SIG-M5 treated with dmso at 0.1 percent for 504 hours (cell line): ENCODE measurements at regions not wholly inside any gene's neighbourhood (a gene's known extent, or its start where the extent isn't known, plus 50 kb on each side); places are given as distances from the start of the nearest gene placed in this dataset.
"Not testable (repeated sequence)": the region's sequence is repeated elsewhere in the genome, so short reads cannot be mapped to it uniquely, and the experiment has no call there.

Experiments
- DNase-seq: peaks from one replicate; lab custom pipeline; 2025; ENCODE audit not compliant: unreplicated experiment; lab: John Stamatoyannopoulos, UW

- no peak for DNase-seq
Measured at GRCh38 chr6:81565071-81565470, 187.4 kb downstream of the TENT5A start.

GRCh38 chr6:81564470-81565068, 187.9 kb downstream of the TENT5A start:
- no peak for DNase-seq

- no peak for DNase-seq
Measured at GRCh38 chr6:81562169-81562568, 190.3 kb downstream of the TENT5A start.

- DNase-seq, result no peak
Measured at GRCh38 chr6:81561731-81562130, 190.8 kb downstream of the TENT5A start.

- no peak for DNase-seq
Measured at GRCh38 chr6:81561071-81561564, 191.4 kb downstream of the TENT5A start.

- no peak for DNase-seq
Measured at GRCh38 chr6:81557811-81558210, 194.7 kb downstream of the TENT5A start.

- DNase-seq, result no peak
Measured at GRCh38 chr6:81556551-81556950, 195.9 kb downstream of the TENT5A start.

- no peak for DNase-seq
Measured at GRCh38 chr6:81553216-81553615, 199.3 kb downstream of the TENT5A start.

- DNase-seq, result no peak
Measured at GRCh38 chr6:81552644-81553043, 199.8 kb downstream of the TENT5A start.

- no peak for DNase-seq
Measured at GRCh38 chr6:81547149-81547548, 205.3 kb downstream of the TENT5A start.

GRCh38 chr6:81534934-81535465, 217.5 kb downstream of the TENT5A start:
- no peak for DNase-seq

- DNase-seq, result no peak
Measured at GRCh38 chr6:81531869-81532561, 220.5 kb downstream of the TENT5A start.

GRCh38 chr6:81517455-81517854, 235.0 kb downstream of the TENT5A start:
- DNase-seq, result no peak

GRCh38 chr6:81515562-81516453, 236.7 kb downstream of the TENT5A start:
- DNase-seq, result no peak

- not testable (repeated sequence) for DNase-seq
Measured at GRCh38 chr6:81514195-81514594, 238.3 kb downstream of the TENT5A start.

GRCh38 chr6:81511423-81511822, 241.1 kb downstream of the TENT5A start:
- no peak for DNase-seq

- DNase-seq, result no peak
Measured at GRCh38 chr6:81495999-81496398, 256.5 kb downstream of the TENT5A start.

GRCh38 chr6:81491454-81492101, 260.9 kb downstream of the TENT5A start:
- DNase-seq, result no peak

- DNase-seq, result no peak
Measured at GRCh38 chr6:81487489-81487888, 265.0 kb downstream of the TENT5A start.

- no peak for DNase-seq
Measured at GRCh38 chr6:81486234-81486633, 266.2 kb downstream of the TENT5A start.

- DNase-seq, result no peak
Measured at GRCh38 chr6:81485395-81485794, 267.1 kb downstream of the TENT5A start.
